ENCODE measurements at regions not wholly inside any gene's neighbourhood (a gene's known extent, or its start where the extent isn't known, plus 50 kb on each side); places are given as distances from the start of the nearest gene placed in this dataset.

GRCh38 chr7:34307540-34307939 is 350.5 kb upstream of the NPSR1 start:
- no peak for TF ChIP-seq CTCF (IDR thresholded peaks at IDR 0.05; ENCODE audit: low read depth, low read length, missing control alignments)
- in situ Hi-C loops (cut with HindIII; ENCODE audit: low sequenced_read_pairs): loop anchor here (5.0 kb wide), 1 partner anchor 35 kb away; no protein-coding TSS in a partner anchor
- no peak for DNase-seq (ENCODE audit: low read depth)
- no peak overlapping the region for H3K4me3 ChIP-seq (ENCODE audit: low read depth, low read length)

GRCh38 chr7:34308595-34308994 is 349.4 kb upstream of the NPSR1 start:
- no peak for DNase-seq (ENCODE audit: low read depth)
- in situ Hi-C loops (cut with HindIII; ENCODE audit: low sequenced_read_pairs): loop anchor here (5.0 kb wide), 1 partner anchor 34 kb away; no protein-coding TSS in a partner anchor
- no peak overlapping the region for H3K4me3 ChIP-seq (ENCODE audit: low read depth, low read length)

GRCh38 chr7:34309116-34309515 is 348.9 kb upstream of the NPSR1 start:
- DNase-seq (ENCODE audit: low read depth): no peak

More at GRCh38 chr7:34308595-34308994, 349.4 kb upstream of the NPSR1 start:
- TF ChIP-seq CTCF (IDR thresholded peaks at IDR 0.05; ENCODE audit: low read depth, low read length, missing control alignments): no peak

GRCh38 chr7:34309584-34309983 is 348.4 kb upstream of the NPSR1 start:
- H3K4me3 ChIP-seq (ENCODE audit: low read depth, low read length): no peak overlapping the region
- in situ Hi-C loops (cut with HindIII; ENCODE audit: low sequenced_read_pairs): loop anchor here (5.0 kb wide), 1 partner anchor 33 kb away; no protein-coding TSS in a partner anchor
- no peak for DNase-seq (ENCODE audit: low read depth)
- no peak for TF ChIP-seq CTCF (IDR thresholded peaks at IDR 0.05; ENCODE audit: low read depth, low read length, missing control alignments)

More at GRCh38 chr7:34309116-34309515, 348.9 kb upstream of the NPSR1 start:
- H3K4me3 ChIP-seq (ENCODE audit: low read depth, low read length): no peak overlapping the region
- in situ Hi-C loops (cut with HindIII; ENCODE audit: low sequenced_read_pairs): loop anchor here (5.0 kb wide), 1 partner anchor 33 kb away; no protein-coding TSS in a partner anchor
- no peak for TF ChIP-seq CTCF (IDR thresholded peaks at IDR 0.05; ENCODE audit: low read depth, low read length, missing control alignments)

- no peak for TF ChIP-seq CTCF (IDR thresholded peaks at IDR 0.05; ENCODE audit: low read depth, low read length, missing control alignments)
- in situ Hi-C loops (cut with HindIII; ENCODE audit: low sequenced_read_pairs): no loop called here
- no peak overlapping the region for H3K4me3 ChIP-seq (ENCODE audit: low read depth, low read length)
- DNase-seq (ENCODE audit: low read depth): no peak
Observed at GRCh38 chr7:34311591-34311990, 346.4 kb upstream of the NPSR1 start.

GRCh38 chr7:34312624-34313023 is 345.4 kb upstream of the NPSR1 start:
- in situ Hi-C loops (cut with HindIII; ENCODE audit: low sequenced_read_pairs): no loop called here

More at GRCh38 chr7:34312624-34313023, 345.4 kb upstream of the NPSR1 start:
- TF ChIP-seq CTCF (IDR thresholded peaks at IDR 0.05; ENCODE audit: low read depth, low read length, missing control alignments): no peak
- DNase-seq (ENCODE audit: low read depth): no peak
- no peak overlapping the region for H3K4me3 ChIP-seq (ENCODE audit: low read depth, low read length)

Measured in astrocyte of the cerebellum (primary cell).